OCI-LY7 (cell line): ENCODE measurements at regions not wholly inside any gene's neighbourhood (a gene's known extent, or its start where the extent isn't known, plus 50 kb on each side); places are given as distances from the start of the nearest gene placed in this dataset.

Source experiments
- CTCF ChIP-seq: fragments of 200-600 bp; sonication (generic); conservative IDR thresholded peaks from 2 replicates; pipeline ENCODE4 v1.5.1; 2014; ENCODE audit warnings: mild to moderate bottlenecking, antibody characterized with exemption, low read length, moderate library complexity, mixed read lengths
- EZH2phosphoT487 ChIP-seq: fragments of 200-600 bp; sonication (generic); IDR thresholded peaks from 2 replicates; pipeline ENCODE4 v1.6.1; 2018; ENCODE audit warnings: low read depth, borderline replicate concordance, mild to moderate bottlenecking, mixed run types, antibody characterized with exemption, low read length, moderate library complexity, mixed read lengths

GRCh38 chr15:67901922-67902321, 62.1 kb upstream of the RNU6-1 start:
- TF ChIP-seq CTCF (no peak), EZH2phosphoT487 (no peak)
